Naive thymus-derived CD8-positive, alpha-beta T cell (primary cell): ENCODE measurements at regions not wholly inside any gene's neighbourhood (a gene's known extent, or its start where the extent isn't known, plus 50 kb on each side); places are given as distances from the start of the nearest gene placed in this dataset.
"Not testable (repeated sequence)": the region's sequence is repeated elsewhere in the genome, so short reads cannot be mapped to it uniquely, and the experiment has no call there.

Experiments used
- ATAC-seq, 2 donors: fragments of 150-1000 bp; cut with Tn5 transposase in 1 of 2; sonication (Bioruptor Pico), chemical (Tn5 transposase) in 1 of 2; 1 replicate in 1 of 2; 2 replicates in 1 of 2; pipeline ENCODE4 v1.10.0; 2021; ENCODE audit warnings: mild to moderate bottlenecking in 2 of 2, moderate library complexity in 2 of 2
- POLR2A ChIA-PET: fragments of 350-600 bp; sonication (Branson Sonifier 250); formaldehyde crosslinking; loops from one replicate; lab custom pipeline; 2021; ENCODE audit warnings: antibody characterized with exemption; lab: Charles Lee
- DNase-seq, 10 donors: peaks; one replicate each; pipeline versions ENCODE4 v3.0.0 to v3.0.0-alpha.2; 2020 to 2022
- H3K27ac Mint-ChIP-seq, 10 donors: one replicate each; pipeline ENCODE4 v1.8.0; 2020 to 2022; ENCODE audit warnings: mild to moderate bottlenecking in 10 of 10, mixed read lengths in 10 of 10, moderate library complexity in 4 of 10, inconsistent platforms in 1 of 10
- H3K27me3 Mint-ChIP-seq, 5 donors: one replicate each; pipeline ENCODE4 v1.8.0; 2021 to 2022; ENCODE audit warnings: mixed read lengths in 5 of 5
- H3K36me3 Mint-ChIP-seq, 3 donors: one replicate each; pipeline ENCODE4 v1.8.0; 2020 to 2022; ENCODE audit warnings: mixed read lengths in 3 of 3, mild to moderate bottlenecking in 2 of 3, inconsistent platforms in 1 of 3
- H3K4me1 Mint-ChIP-seq, 4 donors: one replicate each; pipeline ENCODE4 v1.8.0; 2021 to 2022; ENCODE audit warnings: mixed read lengths in 4 of 4
- H3K4me3 Mint-ChIP-seq, 10 donors: one replicate each; pipeline ENCODE4 v1.8.0; 2020 to 2022; ENCODE audit warnings: mild to moderate bottlenecking in 10 of 10, mixed read lengths in 10 of 10, moderate library complexity in 6 of 10, inconsistent platforms in 1 of 10
- H3K9me3 Mint-ChIP-seq, 9 donors: one replicate each; pipeline ENCODE4 v1.8.0; 2020 to 2022; ENCODE audit warnings: mixed read lengths in 9 of 9, mild to moderate bottlenecking in 3 of 9, inconsistent platforms in 1 of 9, moderate library complexity in 1 of 9

GRCh38 chr1:168419736-168420135 lies 124.1 kb downstream of the XCL2 start:
- Mint-ChIP-seq H3K27ac (peak overlapping the region in 5 of 10 donors; percentile 28 to 88 (median 73)), H3K4me3 (peak overlapping the region in 1 of 10 donors; percentile 40), H3K27me3 (no peaks in the 10 kb centered on the region), H3K4me1 (peaks cover 7 to 33% (median 17%) of the 10 kb centered on the region in 4 donors), H3K9me3 (no peaks in the 10 kb centered on the region), H3K36me3 (no peaks in the 10 kb centered on the region)
- ATAC-seq = no peak
- POLR2A ChIA-PET = no interaction called here
- no peak for DNase-seq

GRCh38 chr1:168416220-168416619 lies 127.6 kb downstream of the XCL2 start:
- H3K9me3 Mint-ChIP-seq = no peaks in the 10 kb centered on the region
- ATAC-seq (no peak), DNase-seq (no peak)
- POLR2A ChIA-PET = no interaction called here
- H3K4me1 Mint-ChIP-seq = peaks cover 4 to 16% (median 8%) of the 10 kb centered on the region in 4 donors
- no peaks in the 10 kb centered on the region for H3K27me3 Mint-ChIP-seq
- H3K36me3 Mint-ChIP-seq = no peaks in the 10 kb centered on the region
- no peak overlapping the region for H3K4me3 Mint-ChIP-seq
- H3K27ac Mint-ChIP-seq = no peak overlapping the region

- Mint-ChIP-seq H3K9me3 (peaks cover 0 to 4% (median 0%) of the 10 kb centered on the region in 9 donors), H3K4me3 (no peak overlapping the region), H3K27me3 (no peaks in the 10 kb centered on the region), H3K36me3 (no peaks in the 10 kb centered on the region), H3K27ac (no peak overlapping the region), H3K4me1 (peaks cover 4 to 13% (median 10%) of the 10 kb centered on the region in 4 donors)
- ATAC-seq (no peak), DNase-seq (no peak)
- POLR2A ChIA-PET = no interaction called here
Measured at GRCh38 chr1:168414914-168415313, 128.9 kb downstream of the XCL2 start.

- peak overlapping the region in 1 of 10 donors; percentile 7 for H3K4me3 Mint-ChIP-seq
- peak overlapping the region in 6 of 10 donors; percentile 21 to 76 (median 58) for H3K27ac Mint-ChIP-seq
- ATAC-seq = no peak
- H3K4me1 Mint-ChIP-seq = peaks cover 18 to 39% (median 38%) of the 10 kb centered on the region in 4 donors
- DNase-seq = peak in 1 of 10 donors; percentile 33
- H3K27me3 Mint-ChIP-seq = no peaks in the 10 kb centered on the region
- peaks cover 0 to 7% (median 4%) of the 10 kb centered on the region in 3 donors for H3K36me3 Mint-ChIP-seq
- H3K9me3 Mint-ChIP-seq = peaks cover 0 to 14% (median 8%) of the 10 kb centered on the region in 9 donors
- POLR2A ChIA-PET = interaction anchor here (1.2 kb wide), 1 partner anchor 11 kb away, joined by 3 read pairs; no protein-coding TSS in a partner anchor
Measured at GRCh38 chr1:168410464-168410863, 129.8 kb downstream of the TBX19 start.

GRCh38 chr1:168408884-168409283 lies 128.2 kb downstream of the TBX19 start:
- Mint-ChIP-seq H3K9me3 (peaks cover 0 to 15% (median 8%) of the 10 kb centered on the region in 9 donors), H3K36me3 (peaks cover 0 to 7% (median 4%) of the 10 kb centered on the region in 3 donors), H3K4me1 (peaks cover 18 to 39% (median 38%) of the 10 kb centered on the region in 4 donors), H3K27ac (peak overlapping the region in 7 of 10 donors; percentile 0 to 97 (median 61)), H3K27me3 (no peaks in the 10 kb centered on the region), H3K4me3 (peak overlapping the region in 8 of 10 donors; percentile 1 to 65 (median 16))
- peak in 3 of 10 donors; percentile 26 to 68 (median 39) for DNase-seq
- peak; percentile 64 to 93 for ATAC-seq
- POLR2A ChIA-PET = no interaction called here

GRCh38 chr1:168408539-168408865 lies 127.8 kb downstream of the TBX19 start:
- Mint-ChIP-seq H3K4me1 (peaks cover 18 to 39% (median 38%) of the 10 kb centered on the region in 4 donors), H3K9me3 (peaks cover 0 to 15% (median 8%) of the 10 kb centered on the region in 9 donors), H3K27me3 (no peaks in the 10 kb centered on the region), H3K4me3 (peak overlapping the region in 9 of 10 donors; percentile 29 to 68 (median 59)), H3K36me3 (peaks cover 0 to 7% (median 4%) of the 10 kb centered on the region in 3 donors), H3K27ac (peak overlapping the region in 6 of 10 donors; percentile 1 to 97 (median 54))
- POLR2A ChIA-PET = no interaction called here
- ATAC-seq (no peak), DNase-seq (no peak)

GRCh38 chr1:168407832-168408538 lies 127.3 kb downstream of the TBX19 start:
- Mint-ChIP-seq H3K9me3 (peaks cover 0 to 15% (median 8%) of the 10 kb centered on the region in 9 donors), H3K4me3 (peak overlapping the region; percentile 29 to 68 (median 56)), H3K27ac (peak overlapping the region in 9 of 10 donors; percentile 1 to 76 (median 53)), H3K27me3 (no peaks in the 10 kb centered on the region), H3K36me3 (peaks cover 0 to 7% (median 4%) of the 10 kb centered on the region in 3 donors), H3K4me1 (peaks cover 18 to 39% (median 38%) of the 10 kb centered on the region in 4 donors)
- ATAC-seq = peak in 1 of 2 donors; percentile 14
- DNase-seq = no peak
- POLR2A ChIA-PET = no interaction called here

- Mint-ChIP-seq H3K36me3 (peaks cover 0 to 7% (median 4%) of the 10 kb centered on the region in 3 donors), H3K9me3 (peaks cover 0 to 15% (median 8%) of the 10 kb centered on the region in 9 donors), H3K4me1 (peaks cover 18 to 39% (median 38%) of the 10 kb centered on the region in 4 donors), H3K27me3 (peaks cover 0 to 3% (median under 1%) of the 10 kb centered on the region in 5 donors), H3K4me3 (no peak overlapping the region), H3K27ac (no peak overlapping the region)
- ATAC-seq = no peak
- DNase-seq = no peak
- POLR2A ChIA-PET = no interaction called here
Measured at GRCh38 chr1:168405906-168406549, 125.4 kb downstream of the TBX19 start.

- Mint-ChIP-seq H3K4me3 (no peak overlapping the region), H3K27me3 (peaks cover 0 to 10% (median 6%) of the 10 kb centered on the region in 5 donors), H3K4me1 (peaks cover 10 to 22% (median 13%) of the 10 kb centered on the region in 4 donors), H3K27ac (no peak overlapping the region), H3K9me3 (peaks cover 0 to 15% (median 5%) of the 10 kb centered on the region in 9 donors), H3K36me3 (peaks cover 0 to 7% (median 4%) of the 10 kb centered on the region in 3 donors)
- POLR2A ChIA-PET = no interaction called here
- no peak for ATAC-seq
- no peak for DNase-seq
Measured at GRCh38 chr1:168403140-168403539, 122.5 kb downstream of the TBX19 start.

- Mint-ChIP-seq H3K4me1 (peaks cover 6 to 15% (median 7%) of the 10 kb centered on the region in 4 donors), H3K9me3 (peaks cover 0 to 15% (median 5%) of the 10 kb centered on the region in 9 donors), H3K27me3 (peaks cover 0 to 10% (median 6%) of the 10 kb centered on the region in 5 donors)
- H3K4me3 Mint-ChIP-seq, DNase-seq, ATAC-seq, H3K36me3 Mint-ChIP-seq, POLR2A ChIA-PET, H3K27ac Mint-ChIP-seq: not testable (repeated sequence)
Measured at GRCh38 chr1:168402466-168402865, 121.8 kb downstream of the TBX19 start.

- Mint-ChIP-seq H3K9me3 (peaks cover 0 to 7% (median under 1%) of the 10 kb centered on the region in 9 donors), H3K27ac (no peak overlapping the region), H3K4me3 (no peak overlapping the region), H3K4me1 (peaks cover 0 to 10% (median 3%) of the 10 kb centered on the region in 4 donors), H3K36me3 (peaks cover 0 to under 1% (median 0%) of the 10 kb centered on the region in 3 donors), H3K27me3 (peaks cover 0 to 10% (median 6%) of the 10 kb centered on the region in 5 donors)
- ATAC-seq (no peak), DNase-seq (no peak)
- POLR2A ChIA-PET = interaction anchor here (0.6 kb wide), 1 partner anchor 970 kb away, joined by 5 read pairs; no protein-coding TSS in a partner anchor
Measured at GRCh38 chr1:168401341-168401740, 120.7 kb downstream of the TBX19 start.

- POLR2A ChIA-PET = no interaction called here
- Mint-ChIP-seq H3K27me3 (peaks cover 0 to 10% (median 6%) of the 10 kb centered on the region in 5 donors), H3K9me3 (no peaks in the 10 kb centered on the region), H3K27ac (no peak overlapping the region), H3K4me3 (no peak overlapping the region), H3K36me3 (no peaks in the 10 kb centered on the region), H3K4me1 (peaks cover 0 to 10% (median 3%) of the 10 kb centered on the region in 4 donors)
- DNase-seq (no peak), ATAC-seq (no peak)
Measured at GRCh38 chr1:168400139-168400538, 119.5 kb downstream of the TBX19 start.
